ENCODE measurements at regions not wholly inside any gene's neighbourhood (a gene's known extent, or its start where the extent isn't known, plus 50 kb on each side); places are given as distances from the start of the nearest gene placed in this dataset.
"Not testable (repeated sequence)": the region's sequence is repeated elsewhere in the genome, so short reads cannot be mapped to it uniquely, and the experiment has no call there.

DNA sequence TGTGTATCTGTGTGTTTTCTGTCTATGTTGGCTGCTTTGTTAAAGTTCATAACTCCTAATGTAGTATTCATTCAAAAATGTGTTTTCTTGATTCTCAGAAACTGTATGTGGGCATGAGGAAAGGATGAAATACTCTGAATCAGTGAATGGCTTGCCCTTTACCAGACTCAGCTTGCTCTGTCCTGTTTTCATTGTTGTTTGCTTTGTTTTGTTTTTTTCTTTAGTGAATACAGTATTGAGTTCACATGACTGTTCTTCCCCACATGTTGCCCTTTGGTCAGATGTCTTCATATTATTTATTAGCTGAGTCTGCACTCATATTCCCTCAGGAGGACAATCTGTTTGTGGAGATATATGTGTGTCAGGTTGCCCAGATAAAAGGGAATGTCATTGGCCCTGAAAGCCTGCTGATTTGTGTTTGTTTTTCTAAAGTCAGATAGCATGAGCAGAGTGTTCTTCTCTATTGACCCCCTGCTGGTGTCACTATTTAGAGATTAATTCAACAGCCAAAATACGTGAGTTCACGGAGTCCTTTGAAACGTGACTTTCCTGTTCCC lies 1184.4 kb downstream of the RPA4 start:
- DNase-seq = no peak

DNA sequence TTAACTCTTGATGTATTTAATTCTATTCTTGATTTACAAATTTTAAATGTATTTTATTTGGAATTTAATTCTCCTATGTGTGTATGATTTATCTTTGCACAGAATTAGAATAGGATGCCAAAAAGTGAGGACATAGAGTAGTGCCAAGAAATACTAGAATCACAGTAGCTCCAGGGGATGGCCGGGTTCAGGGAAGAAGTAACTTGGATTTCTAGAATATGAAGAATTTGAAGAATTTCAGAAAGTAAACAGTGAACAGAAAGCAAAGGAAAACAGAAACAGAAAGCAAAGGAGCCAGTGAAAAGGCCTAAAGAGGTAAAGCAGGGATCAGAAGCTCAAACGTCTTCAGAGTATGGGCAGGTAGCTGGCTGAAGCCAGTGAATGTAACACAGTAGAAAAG lies 1187.6 kb downstream of the RPA4 start:
- no peak for DNase-seq

DNA sequence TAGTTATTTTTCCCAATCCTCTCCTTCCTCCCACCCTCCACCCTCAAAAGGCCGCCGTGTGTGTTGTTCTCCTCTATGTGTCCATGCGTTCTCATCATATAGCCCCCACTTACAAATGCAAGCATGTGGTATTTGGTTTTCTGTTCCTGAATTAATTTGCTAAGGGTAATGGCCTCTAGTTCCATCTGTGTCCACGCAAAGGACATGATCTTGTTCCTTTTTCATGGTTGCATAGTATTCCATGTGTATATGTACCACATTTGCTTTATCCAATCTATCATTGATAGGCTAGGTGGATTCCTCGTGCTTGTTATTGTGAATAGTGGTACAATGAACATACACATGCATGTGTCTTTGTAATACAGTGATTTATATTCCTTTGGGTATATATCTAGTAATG lies 1193.7 kb downstream of the RPA4 start:
- DNase-seq = no peak

DNA sequence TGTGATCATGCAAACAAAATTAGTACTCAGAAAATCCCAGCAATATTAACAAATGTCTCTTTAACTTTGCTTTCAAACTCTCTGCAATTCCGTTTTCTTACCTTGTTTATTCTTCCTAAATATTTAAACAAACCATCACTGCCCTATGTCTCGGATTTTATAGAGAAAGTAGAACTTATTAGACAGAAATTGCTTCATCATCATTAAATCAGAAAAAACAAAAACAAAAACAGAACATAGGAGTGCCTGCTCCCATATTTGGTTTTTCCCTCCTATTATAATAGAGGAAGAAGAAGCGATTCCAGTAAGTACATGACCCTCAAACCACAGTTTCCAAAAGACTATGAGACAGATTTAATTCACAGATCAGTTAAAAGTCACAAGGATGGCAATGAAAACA lies 1228.0 kb downstream of the RPA4 start:
- no peak for DNase-seq

DNA sequence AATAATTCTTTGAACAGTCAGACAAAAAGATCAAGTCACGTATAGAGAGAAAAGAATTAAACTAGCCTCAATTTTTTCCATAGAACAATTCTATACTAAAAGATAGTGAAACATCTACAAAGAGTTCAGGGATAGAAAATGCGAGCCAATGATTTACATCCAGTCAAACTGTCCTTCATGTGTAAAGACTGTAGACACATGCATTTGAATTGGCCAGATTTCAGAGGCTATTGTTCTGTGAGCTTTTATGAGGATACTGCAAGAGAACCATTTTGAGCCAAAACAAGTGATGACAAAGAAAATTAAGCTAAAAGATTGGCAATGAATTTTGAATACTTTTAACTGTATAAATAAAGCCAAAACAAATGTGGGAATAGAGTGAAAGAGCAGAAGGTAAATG lies 1230.3 kb downstream of the RPA4 start:
- DNase-seq = no peak

DNA sequence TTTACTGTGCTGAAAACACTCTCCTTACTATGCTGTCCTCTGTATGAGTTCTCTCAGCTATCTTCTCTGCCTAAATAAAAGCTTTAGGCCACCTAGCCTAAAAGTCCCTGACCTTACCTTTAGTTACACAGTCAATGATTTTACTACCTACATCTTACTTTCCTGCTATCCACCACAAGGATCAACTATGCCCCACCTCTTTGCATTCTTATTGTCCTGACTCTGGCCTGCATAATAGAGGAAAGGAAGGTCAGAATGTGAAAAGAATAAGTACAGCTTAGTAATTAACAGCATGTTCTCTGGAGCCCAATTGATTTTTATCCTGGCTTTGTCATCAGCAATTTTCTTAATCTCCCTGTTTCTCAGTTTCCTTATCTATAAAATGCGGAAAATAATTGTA lies 1257.8 kb downstream of the RPA4 start:
- DNase-seq = no peak

DNA sequence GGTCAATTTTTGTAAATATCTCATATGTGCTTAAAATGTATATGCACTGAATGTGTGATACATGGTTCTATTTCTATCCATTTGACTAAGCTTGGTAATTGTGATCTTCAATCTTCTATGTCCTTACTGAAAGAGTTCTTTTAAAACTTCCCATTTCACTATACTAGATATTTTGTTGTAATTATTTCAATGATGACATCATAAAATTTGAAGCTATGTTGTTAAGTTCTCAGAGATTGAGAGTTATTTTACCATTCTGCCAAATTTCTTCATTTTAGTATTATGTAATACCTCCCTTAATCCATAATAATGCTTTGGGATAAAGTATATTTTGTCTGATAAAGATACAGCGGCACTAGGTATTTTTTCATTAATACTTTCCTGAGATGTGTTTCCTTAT lies 1307.3 kb downstream of the RPA4 start:
- no peak for DNase-seq

DNA sequence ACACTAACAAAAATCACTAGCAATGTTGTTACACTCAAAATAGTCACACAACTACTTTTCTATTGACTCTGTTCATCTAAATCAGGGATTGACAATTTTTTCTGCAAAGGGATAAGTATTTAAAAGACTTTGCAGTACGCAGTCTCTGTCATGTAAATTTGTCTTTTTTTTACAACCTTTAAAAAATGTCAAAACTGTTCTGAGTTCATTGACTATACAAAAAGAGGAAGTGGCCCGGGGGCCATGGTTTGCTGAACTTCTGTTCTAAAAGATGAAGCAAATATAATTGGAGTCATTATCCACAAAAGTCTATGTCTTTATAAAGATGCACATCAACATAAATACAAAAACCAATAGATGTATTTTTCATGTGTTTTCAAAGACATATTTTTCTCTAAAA lies 1310.3 kb downstream of the RPA4 start:
- DNase-seq = no peak

DNA sequence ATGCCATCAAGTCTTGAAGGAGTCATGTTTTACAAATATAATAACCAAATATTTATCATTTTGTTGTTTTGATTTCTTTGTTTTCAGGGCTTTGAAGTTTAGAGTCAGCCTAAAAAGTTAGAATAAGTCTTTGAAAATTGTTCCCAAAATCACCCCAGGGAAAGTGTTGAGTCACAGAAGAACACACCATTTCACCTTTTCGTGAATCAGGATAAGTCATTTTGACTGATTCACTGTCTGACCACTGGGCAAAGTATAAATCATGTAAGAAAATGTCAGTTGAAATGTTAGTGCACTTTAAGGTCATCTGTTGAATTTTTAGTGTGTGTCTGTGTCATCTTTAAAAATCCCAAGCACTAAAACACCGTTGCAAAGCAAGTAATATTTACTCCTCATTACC lies 1320.1 kb downstream of the RPA4 start:
- DNase-seq = no peak

DNA sequence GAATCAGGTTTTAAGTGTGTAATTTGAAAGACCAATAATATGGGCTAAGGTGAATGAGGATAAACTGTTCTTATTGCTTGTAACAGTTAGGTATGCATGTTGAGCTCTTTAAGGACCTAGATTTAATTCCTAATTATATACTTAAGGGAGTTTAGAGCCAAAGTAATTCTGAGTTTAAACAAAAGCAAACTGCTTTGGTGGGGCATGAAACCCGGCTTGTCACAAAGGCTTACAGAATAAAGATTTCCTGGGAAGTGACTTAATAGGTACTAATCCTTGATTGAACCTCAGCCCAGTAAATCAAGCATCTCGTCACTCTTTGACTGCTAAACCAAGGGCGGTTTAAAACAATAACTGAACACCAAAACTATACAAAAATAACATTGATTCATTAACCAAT lies 1324.2 kb downstream of the RPA4 start:
- DNase-seq = no peak

DNA sequence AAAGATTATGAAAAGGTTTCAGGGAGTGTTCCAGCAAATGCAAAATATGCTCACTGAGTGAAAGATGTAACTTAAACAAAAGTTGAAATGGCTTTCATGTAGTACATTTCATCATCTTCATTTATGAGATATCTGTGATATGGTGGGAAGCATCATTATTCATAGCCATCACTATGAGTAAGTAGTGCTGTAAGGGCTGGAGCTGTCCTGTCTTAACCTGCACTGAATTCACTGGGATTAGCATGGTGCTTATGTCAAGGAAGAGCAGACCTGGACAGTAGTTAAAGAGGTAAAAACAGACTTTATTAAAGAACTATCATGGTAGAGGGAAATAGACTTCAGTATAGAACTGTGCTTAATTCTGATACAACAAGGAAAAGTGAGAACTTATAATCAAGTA lies 1347.3 kb downstream of the RPA4 start:
- no peak for DNase-seq

DNA sequence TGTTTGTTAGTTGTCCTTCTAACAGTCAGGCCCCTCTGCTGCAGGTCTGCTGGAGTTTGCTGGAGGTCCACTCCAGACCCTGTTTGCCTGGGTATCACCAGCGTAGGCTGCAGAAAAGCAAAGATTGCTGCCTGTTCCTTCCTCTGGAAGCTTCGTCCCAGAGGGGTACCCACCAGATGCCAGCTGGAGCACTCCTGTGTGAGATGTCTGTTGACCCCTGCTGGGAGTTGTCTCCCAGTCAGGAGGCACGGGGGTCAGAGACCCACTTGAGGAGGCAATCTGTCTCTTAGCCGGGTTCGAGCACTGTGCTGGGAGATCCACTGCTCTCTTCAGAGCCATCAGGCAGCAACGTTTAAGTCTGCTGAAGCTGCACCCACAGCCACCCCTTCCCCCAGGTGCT lies 1356.4 kb downstream of the RPA4 start:
- DNase-seq = not testable (repeated sequence)

DNA sequence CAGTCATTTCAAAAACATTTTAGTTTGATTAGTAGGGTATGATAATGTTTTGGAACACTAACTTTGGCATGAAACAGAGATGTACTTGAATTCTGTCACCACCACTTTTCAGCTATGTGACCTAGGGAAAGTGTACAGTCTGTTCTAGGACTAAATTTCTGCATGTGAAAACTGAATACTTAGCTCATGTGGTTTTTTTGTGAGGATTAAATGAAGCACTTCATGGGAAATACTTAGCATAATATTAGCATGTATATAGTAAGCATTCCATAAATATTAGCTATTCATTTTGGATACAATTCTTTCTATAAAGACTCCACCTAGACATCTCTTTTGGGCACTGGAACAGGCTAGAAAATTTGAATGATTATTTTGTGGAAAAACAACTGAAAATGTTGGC lies 1379.4 kb downstream of the RPA4 start:
- no peak for DNase-seq

DNA sequence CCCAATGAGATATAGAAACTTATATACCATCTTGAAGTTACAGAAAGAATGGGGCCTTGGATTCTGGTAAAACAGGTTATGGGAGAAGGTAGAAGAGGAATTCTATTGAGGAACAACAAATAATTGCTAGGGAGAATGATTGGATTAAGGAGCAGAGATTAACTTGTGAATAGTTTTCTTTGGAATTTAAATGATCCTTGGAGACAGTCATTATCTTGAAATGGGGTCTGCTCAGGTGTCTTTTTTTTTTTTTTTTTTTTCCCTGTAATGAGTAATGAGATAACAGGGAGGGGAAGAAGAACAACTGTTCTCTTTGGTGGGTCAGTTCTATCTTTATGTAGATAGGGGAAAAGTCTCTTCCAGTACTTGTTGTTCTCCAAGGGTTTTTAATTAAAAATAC lies 1406.0 kb downstream of the RPA4 start:
- no peak for DNase-seq

DNA sequence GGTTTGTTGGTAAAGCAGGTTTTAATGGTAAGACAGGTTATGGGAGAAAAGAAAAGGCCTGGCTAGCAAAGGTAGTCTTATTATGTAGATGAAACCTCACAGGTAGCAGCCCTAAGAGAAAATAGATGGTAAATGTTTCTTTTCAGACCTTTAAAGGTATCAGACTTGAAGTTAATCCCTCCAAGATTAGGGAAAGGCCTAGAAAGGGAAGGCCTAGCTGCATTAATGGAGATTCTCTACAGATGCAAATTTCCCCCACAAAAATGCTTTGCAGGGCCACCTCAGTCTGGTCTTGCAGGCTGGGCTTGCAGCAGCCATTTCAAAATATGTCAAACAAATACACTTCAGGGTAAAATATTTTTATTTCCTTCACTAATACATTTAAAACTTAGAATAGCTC lies 1410.6 kb downstream of the RPA4 start:
- no peak for DNase-seq

DNA sequence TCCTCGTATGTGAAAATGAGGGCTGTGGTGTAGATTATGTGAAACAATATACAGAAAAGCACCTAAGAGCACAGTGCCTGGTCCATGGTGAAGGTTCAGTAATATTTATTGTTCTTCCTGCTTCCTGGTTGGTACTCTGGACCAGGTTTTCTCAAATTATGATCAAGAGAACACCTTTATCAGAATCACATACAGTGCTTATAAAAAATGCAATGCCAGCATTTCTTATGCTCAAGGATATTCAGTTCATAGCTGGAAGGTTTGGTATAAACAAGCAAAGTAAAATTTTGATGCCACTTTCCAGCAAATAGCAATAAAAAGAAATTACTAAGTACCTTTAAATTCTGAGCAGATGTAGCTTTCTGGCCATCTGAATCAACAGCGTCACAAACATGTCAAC lies 1412.4 kb downstream of the RPA4 start:
- no peak for DNase-seq

DNA sequence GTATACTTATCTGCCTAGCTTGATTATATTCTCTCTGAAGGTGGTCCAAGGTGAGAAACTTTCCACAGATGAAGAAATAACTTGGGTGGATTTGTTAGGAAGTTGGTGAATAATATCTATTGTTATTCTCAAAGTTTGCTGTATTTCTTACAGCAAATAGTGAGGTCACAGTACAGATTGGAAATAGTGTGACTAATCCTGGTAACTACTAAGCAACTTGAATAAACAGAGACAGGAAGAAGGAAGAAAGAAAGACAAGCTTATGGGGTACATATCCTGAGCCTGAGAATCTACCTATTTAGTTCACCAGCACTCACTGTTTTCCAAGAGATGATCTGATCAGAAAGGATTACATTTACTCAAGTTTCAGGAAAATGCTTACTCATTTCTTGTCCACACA lies 1416.1 kb downstream of the RPA4 start:
- no peak for DNase-seq

DNA sequence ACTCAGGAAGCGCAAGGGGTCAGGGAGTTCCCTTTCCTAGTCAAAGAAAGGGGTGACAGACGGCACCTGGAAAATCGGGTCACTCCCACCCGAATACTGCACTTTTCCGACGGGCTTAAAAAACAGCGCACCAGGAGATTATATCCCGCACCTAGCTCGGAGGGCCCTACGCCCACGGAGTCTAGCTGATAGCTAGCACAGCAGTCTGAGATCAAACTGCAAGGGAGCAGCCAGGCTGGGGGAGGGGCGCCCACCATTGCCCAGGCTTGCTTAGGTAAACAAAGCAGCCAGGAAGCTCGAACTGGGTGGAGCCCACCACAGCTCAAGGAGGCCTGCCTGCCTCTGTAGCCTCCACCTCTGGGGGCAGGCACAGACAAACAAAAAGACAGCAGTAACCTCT lies 1416.8 kb downstream of the RPA4 start:
- DNase-seq = not testable (repeated sequence)

DNA sequence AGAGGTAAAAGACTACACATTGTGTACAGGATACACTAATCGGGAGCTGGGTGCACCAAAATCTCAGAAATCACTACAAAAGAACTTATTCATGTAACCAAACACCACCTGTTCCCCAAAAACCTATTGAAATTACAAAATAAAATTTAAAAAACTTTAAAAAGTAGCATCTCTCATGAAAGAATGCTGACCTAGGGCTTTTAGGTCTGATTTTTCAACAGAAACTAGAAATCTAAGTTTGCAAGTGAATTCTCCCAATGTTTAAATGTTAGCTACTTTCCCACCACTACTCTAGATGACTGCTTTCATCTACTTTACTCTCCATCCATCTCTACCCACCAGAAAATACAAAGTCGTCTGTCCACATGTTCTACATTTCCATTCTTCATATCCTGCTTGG lies 1447.7 kb downstream of the RPA4 start:
- DNase-seq = no peak

DNA sequence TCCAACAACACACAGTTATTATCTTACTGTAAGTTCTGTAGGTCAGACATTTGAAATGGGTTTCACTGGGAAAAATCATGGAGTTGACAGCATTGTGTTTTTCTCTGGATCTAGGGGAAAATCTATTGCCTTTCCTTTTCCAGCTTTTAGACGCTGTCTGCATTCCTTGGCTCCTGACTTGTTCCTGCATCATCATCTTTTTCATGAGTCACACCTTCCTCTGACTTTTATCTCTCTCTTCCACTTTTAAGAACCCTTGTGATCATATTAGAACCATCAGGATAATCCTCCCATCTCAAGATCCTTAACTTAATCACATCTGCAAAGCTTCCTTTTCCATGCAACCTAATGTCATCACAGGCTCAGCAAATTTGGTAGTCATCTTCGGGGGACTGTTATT lies 1454.8 kb downstream of the RPA4 start:
- DNase-seq = no peak

DNA sequence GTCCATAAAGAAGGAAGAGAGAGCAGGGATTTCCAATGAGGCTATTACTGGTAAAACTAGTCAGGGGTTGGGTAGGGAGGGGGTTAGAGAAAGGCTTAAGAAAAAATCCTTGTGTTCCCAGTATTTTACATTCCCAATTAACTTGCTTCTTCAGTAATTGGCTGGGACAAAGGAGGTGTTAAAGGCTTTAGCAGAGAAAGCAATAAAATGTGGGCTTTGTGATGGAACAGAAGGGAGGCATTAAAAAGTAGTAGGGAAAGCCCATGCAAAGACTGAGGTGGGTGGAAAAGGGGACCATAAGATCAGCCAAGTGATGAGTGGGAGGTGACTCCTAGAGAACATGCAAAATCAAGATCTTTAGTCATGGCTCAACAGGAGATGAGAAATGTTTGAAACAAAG lies 1467.2 kb downstream of the RPA4 start:
- DNase-seq = no peak

DNA sequence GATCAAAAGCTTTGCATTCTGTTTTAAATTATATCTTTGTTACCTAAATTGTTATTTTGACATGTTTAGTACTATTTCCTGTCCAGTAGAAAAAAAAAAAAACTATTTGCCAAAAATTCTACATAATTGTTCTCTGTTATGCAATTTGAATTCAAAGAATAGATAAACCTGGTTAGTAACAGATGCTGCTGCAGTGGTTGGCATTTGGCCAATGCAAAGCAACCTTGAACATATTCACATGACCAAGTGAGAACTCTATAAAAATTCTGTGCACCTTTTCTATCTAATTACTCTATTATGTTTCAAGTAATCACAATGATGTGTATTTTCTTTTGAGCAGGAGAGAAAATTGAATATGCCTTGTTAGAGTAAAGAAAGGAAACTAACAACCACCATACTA lies 1473.4 kb downstream of the RPA4 start:
- DNase-seq = no peak

DNA sequence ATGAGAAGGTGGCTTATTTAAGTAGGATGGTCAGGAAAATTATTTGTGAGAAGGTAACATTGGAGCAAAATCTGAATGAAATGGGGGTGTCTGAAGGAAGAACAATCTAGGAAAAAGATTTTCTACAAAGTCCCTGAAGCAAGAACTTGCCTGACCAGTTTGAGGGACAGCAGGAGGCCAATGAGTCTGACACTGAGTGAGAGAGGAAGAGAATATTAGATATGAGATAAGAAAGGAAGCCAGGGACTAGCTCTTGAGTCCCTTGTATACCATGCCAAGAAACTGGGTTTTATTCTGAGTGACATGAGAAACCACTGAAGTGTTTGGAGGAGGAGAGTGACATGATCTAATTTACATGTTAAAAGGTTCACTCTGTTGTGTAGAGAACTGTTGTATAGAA lies 1478.9 kb downstream of the RPA4 start:
- no peak for DNase-seq

DNA sequence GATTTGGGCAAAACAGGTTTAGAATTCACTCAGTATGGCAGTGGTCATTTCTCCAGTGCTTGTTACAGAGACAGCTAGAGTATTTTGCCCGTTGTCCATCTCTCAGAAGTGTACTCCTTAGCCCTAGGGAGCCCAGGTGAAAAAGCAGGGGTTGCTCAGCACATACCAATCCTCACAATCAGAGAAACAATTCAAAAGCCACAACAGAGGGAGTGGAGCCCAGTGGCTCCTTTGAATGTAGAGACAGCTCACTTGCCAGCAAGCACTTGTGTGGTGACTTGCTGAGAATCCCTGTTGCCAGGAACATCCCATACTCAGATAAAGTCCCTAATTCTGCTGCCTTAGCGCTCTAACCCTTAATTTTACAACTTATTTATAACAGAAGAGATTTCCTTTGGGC lies 1488.3 kb downstream of the RPA4 start:
- DNase-seq = no peak

DNA sequence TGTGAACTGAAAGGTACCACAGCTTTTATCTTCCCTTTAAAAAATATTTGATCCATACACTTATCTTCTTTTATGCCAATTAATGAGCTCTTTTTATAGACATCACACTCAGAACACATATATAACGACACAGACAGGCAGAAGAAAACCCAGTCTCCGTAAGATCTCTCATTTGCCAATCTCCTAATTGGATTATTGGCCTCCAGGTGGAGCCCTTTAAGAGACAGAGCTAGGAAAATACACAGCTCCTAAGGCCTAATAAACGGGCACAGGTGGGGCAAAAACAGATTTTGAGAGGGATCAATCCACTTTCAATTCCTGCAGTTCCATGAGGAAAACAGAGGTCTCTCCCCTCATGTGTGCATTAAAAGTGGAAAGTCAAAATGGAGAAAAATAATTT lies 1495.4 kb downstream of the RPA4 start:
- no peak for DNase-seq

DNA sequence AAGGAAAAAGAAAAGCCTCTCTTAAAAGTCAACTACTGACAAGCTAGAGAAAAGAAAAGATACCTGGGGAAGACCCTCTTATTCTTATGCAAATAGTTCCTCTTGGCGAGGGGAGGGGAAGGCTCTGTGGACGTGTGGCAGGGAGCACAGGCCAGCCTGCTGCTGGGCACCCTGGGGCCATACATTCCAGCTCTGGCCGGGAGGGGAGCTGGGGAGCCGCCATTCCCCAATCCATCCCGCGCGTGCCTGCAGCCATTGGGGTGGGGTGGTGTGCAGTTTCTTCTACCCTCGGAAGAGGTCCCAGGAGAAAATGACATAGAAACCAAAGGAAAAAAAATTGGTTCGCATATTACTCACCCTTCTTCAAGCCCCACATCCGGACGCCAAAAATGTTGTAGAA lies 1496.4 kb downstream of the RPA4 start:
- DNase-seq = no peak

Data from activated CD8-positive, alpha-beta memory T cell treated with anti-CD3 and anti-CD28 coated beads, Interleukin-2, amount 50 U/mL, for 48 hours (primary cell).